ENCODE measurements at regions not wholly inside any gene's neighbourhood (a gene's known extent, or its start where the extent isn't known, plus 50 kb on each side); places are given as distances from the start of the nearest gene placed in this dataset.
"Not testable (repeated sequence)": the region's sequence is repeated elsewhere in the genome, so short reads cannot be mapped to it uniquely, and the experiment has no call there.

- Mint-ChIP-seq H3K4me1 (ENCODE audit: low read depth) (no peaks in the 10 kb centered on the region), H3K27ac (no peak overlapping the region), H3K27me3 (ENCODE audit: low read depth) (no peaks in the 10 kb centered on the region), H3K9me3 (peaks cover 10% of the 10 kb centered on the region), H3K36me3 (ENCODE audit: low read depth) (no peaks in the 10 kb centered on the region), H3K4me3 (no peak overlapping the region)
- intact Hi-C loops (cut with micrococcal nuclease) = no loop called here
- DNase-seq = no peak
- CTCF ChIA-PET = no interaction called here
These were observed 407.9 kb upstream of the BTBD3 start for GRCh38 chr20:11509776-11510175.

GRCh38 chr20:11511821-11512220, 405.9 kb upstream of the BTBD3 start:
- no peak for DNase-seq
- intact Hi-C loops (cut with micrococcal nuclease) = no loop called here
- Mint-ChIP-seq H3K4me3 (no peak overlapping the region), H3K36me3 (ENCODE audit: low read depth) (no peaks in the 10 kb centered on the region), H3K4me1 (ENCODE audit: low read depth) (no peaks in the 10 kb centered on the region), H3K9me3 (peaks cover 10% of the 10 kb centered on the region), H3K27ac (no peak overlapping the region), H3K27me3 (ENCODE audit: low read depth) (no peaks in the 10 kb centered on the region)
- CTCF ChIA-PET = no interaction called here

DNA sequence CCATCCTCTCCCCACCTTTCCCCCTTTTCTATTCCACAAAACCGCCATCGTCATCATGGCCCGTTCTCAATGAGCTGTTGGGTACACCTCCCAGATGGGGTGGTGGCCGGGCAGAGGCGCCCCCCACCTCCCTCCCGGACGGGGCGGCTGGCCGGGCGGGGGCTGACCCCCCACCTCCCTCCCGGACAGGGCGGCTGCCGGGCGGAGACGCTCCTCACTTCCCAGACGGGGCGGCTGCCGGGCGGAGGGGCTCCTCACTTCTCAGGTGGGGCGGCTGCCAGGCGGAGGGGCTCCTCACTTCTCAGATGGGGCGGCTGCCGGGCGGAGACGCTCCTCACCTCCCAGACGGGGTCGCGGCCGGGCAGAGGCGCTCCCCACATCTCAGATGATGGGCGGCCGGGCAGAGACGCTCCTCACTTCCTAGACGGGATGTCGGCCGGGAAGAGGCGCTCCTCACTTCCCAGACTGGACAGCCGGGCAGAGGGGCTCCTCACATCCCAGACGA, 404.4 kb upstream of the BTBD3 start:
- H3K27ac Mint-ChIP-seq; H3K9me3 Mint-ChIP-seq; H3K36me3 Mint-ChIP-seq (ENCODE audit: low read depth); H3K27me3 Mint-ChIP-seq (ENCODE audit: low read depth); DNase-seq; CTCF ChIA-PET; H3K4me3 Mint-ChIP-seq; intact Hi-C loops (cut with micrococcal nuclease); H3K4me1 Mint-ChIP-seq (ENCODE audit: low read depth): not testable (repeated sequence)

DNA sequence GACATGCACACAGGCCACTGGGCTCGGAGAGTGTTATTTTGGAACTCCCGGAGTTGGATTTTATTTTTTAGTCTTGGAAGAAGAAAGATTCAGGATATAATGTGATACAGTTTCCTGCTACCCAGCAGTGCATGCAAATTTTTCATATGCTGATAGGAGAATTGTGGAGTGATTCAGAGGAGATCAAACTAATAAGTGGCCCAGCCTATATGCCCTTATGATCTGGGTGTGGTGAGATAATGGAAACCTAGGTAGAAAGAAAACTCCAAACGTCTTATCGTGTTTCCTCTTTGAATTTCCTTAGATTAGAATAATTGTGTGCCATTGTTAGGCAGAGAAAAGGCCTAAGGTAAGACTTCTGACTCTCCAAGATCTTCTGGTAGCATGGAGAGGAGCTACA, 401.2 kb upstream of the BTBD3 start:
- intact Hi-C loops (cut with micrococcal nuclease) = no loop called here
- peaks cover 8% of the 10 kb centered on the region for H3K9me3 Mint-ChIP-seq
- no peaks in the 10 kb centered on the region for H3K27me3 Mint-ChIP-seq (ENCODE audit: low read depth)
- no peak for DNase-seq
- H3K27ac Mint-ChIP-seq = no peak overlapping the region
- no peaks in the 10 kb centered on the region for H3K4me1 Mint-ChIP-seq (ENCODE audit: low read depth)
- H3K4me3 Mint-ChIP-seq = no peak overlapping the region
- CTCF ChIA-PET = no interaction called here
- H3K36me3 Mint-ChIP-seq (ENCODE audit: low read depth) = no peaks in the 10 kb centered on the region

GRCh38 chr20:11520596-11520995, 397.1 kb upstream of the BTBD3 start:
- Mint-ChIP-seq H3K4me1 (ENCODE audit: low read depth) (no peaks in the 10 kb centered on the region), H3K9me3 (peaks cover 8% of the 10 kb centered on the region), H3K27ac (no peak overlapping the region), H3K4me3 (no peak overlapping the region), H3K36me3 (ENCODE audit: low read depth) (no peaks in the 10 kb centered on the region), H3K27me3 (ENCODE audit: low read depth) (no peaks in the 10 kb centered on the region)
- intact Hi-C loops (cut with micrococcal nuclease) = no loop called here
- no peak for DNase-seq
- CTCF ChIA-PET = no interaction called here

- Mint-ChIP-seq H3K4me3 (no peak overlapping the region), H3K4me1 (ENCODE audit: low read depth) (no peaks in the 10 kb centered on the region), H3K36me3 (ENCODE audit: low read depth) (no peaks in the 10 kb centered on the region), H3K27ac (no peak overlapping the region), H3K9me3 (peaks cover 9% of the 10 kb centered on the region), H3K27me3 (ENCODE audit: low read depth) (no peaks in the 10 kb centered on the region)
- CTCF ChIA-PET = no interaction called here
- intact Hi-C loops (cut with micrococcal nuclease) = no loop called here
- no peak for DNase-seq
These were observed 396.0 kb upstream of the BTBD3 start for GRCh38 chr20:11521476-11522365.

GRCh38 chr20:11522366-11522741, 395.3 kb upstream of the BTBD3 start:
- Mint-ChIP-seq H3K9me3 (peaks cover 10% of the 10 kb centered on the region), H3K27ac (no peak overlapping the region), H3K4me1 (ENCODE audit: low read depth) (no peaks in the 10 kb centered on the region), H3K4me3 (no peak overlapping the region), H3K36me3 (ENCODE audit: low read depth) (no peaks in the 10 kb centered on the region), H3K27me3 (ENCODE audit: low read depth) (no peaks in the 10 kb centered on the region)
- no peak for DNase-seq
- CTCF ChIA-PET = no interaction called here
- intact Hi-C loops (cut with micrococcal nuclease) = no loop called here

DNA sequence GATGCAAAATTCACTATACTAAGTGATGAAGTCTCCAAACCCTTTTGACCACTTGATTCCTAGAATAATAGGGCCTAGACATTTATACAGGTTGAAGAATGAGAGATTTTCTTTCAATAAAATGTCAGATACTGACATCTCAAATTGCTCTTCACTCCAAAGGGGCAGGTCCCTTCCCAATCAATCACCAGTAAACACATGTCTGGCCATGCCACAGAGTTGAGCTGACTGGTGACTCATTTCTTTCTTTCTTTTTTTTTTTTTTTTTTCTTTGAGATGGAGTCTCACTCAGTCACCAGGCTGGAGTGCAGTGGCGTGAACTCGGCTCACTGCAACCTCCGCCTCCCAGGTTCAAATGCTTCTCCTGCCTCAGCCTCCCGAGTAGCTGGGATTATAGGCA, 388.6 kb upstream of the BTBD3 start:
- no peak for DNase-seq
- Mint-ChIP-seq H3K36me3 (ENCODE audit: low read depth) (no peaks in the 10 kb centered on the region), H3K4me1 (ENCODE audit: low read depth) (no peaks in the 10 kb centered on the region), H3K27me3 (ENCODE audit: low read depth) (no peaks in the 10 kb centered on the region), H3K9me3 (peaks cover 36% of the 10 kb centered on the region), H3K27ac (no peak overlapping the region), H3K4me3 (no peak overlapping the region)
- CTCF ChIA-PET = no interaction called here
- intact Hi-C loops (cut with micrococcal nuclease) = no loop called here

GRCh38 chr20:11537032-11537431, 380.7 kb upstream of the BTBD3 start:
- no peaks in the 10 kb centered on the region for H3K36me3 Mint-ChIP-seq (ENCODE audit: low read depth)
- intact Hi-C loops (cut with micrococcal nuclease) = no loop called here
- CTCF ChIA-PET = no interaction called here
- H3K9me3 Mint-ChIP-seq = peaks cover 6% of the 10 kb centered on the region
- no peaks in the 10 kb centered on the region for H3K27me3 Mint-ChIP-seq (ENCODE audit: low read depth)
- DNase-seq = no peak
- no peaks in the 10 kb centered on the region for H3K4me1 Mint-ChIP-seq (ENCODE audit: low read depth)
- no peak overlapping the region for H3K4me3 Mint-ChIP-seq
- H3K27ac Mint-ChIP-seq = no peak overlapping the region

- Mint-ChIP-seq H3K9me3 (peaks cover under 1% of the 10 kb centered on the region), H3K27me3 (ENCODE audit: low read depth) (no peaks in the 10 kb centered on the region), H3K36me3 (ENCODE audit: low read depth) (no peaks in the 10 kb centered on the region), H3K4me3 (no peak overlapping the region), H3K27ac (no peak overlapping the region), H3K4me1 (ENCODE audit: low read depth) (no peaks in the 10 kb centered on the region)
- CTCF ChIA-PET = interaction anchor here (0.7 kb wide), 1 partner anchor 57 kb away, joined by 3 read pairs; no protein-coding TSS in a partner anchor
- DNase-seq = no peak
- intact Hi-C loops (cut with micrococcal nuclease) = no loop called here
These were observed 378.2 kb upstream of the BTBD3 start for GRCh38 chr20:11539450-11539849.

DNA sequence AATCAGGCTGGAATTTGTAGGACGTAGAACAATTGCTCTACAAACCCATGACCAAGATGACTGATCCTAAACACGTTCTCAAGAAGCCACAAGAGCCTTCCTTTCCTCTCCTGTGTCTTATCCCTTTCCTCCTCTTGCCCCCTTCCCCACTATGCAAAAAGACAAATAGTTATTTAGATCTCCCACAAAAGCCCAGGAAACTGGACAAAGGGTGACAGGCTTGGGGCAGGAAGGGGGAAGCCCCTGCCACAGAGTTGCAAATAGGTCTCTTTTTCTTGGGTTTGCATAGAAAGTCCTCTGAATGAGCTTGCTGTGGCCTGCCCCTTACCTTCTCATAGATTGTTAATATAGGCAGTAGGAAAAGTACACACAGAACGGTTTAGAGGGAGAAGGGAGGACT, 377.1 kb upstream of the BTBD3 start:
- Mint-ChIP-seq H3K9me3 (no peaks in the 10 kb centered on the region), H3K36me3 (ENCODE audit: low read depth) (no peaks in the 10 kb centered on the region), H3K27me3 (ENCODE audit: low read depth) (no peaks in the 10 kb centered on the region), H3K4me1 (ENCODE audit: low read depth) (no peaks in the 10 kb centered on the region), H3K4me3 (no peak overlapping the region), H3K27ac (no peak overlapping the region)
- intact Hi-C loops (cut with micrococcal nuclease) = loop anchor here (5.0 to 10.0 kb wide), 3 partner anchors 868 to 1446 kb away; partner anchors contain the start of gene JAG1
- CTCF ChIA-PET = no interaction called here
- no peak for DNase-seq

GRCh38 chr20:11542645-11543044, 375.0 kb upstream of the BTBD3 start:
- CTCF ChIA-PET = interaction anchor here (0.9 kb wide), 1 partner anchor 25 kb away, joined by 3 read pairs; no protein-coding TSS in a partner anchor
- intact Hi-C loops (cut with micrococcal nuclease) = loop anchor here (5.0 to 10.0 kb wide), 3 partner anchors 870 to 1448 kb away; partner anchors contain the start of gene JAG1

More at GRCh38 chr20:11542645-11543044, 375.0 kb upstream of the BTBD3 start:
- Mint-ChIP-seq H3K4me3 (no peak overlapping the region), H3K4me1 (ENCODE audit: low read depth) (no peaks in the 10 kb centered on the region), H3K9me3 (no peaks in the 10 kb centered on the region), H3K27ac (no peak overlapping the region), H3K36me3 (ENCODE audit: low read depth) (no peaks in the 10 kb centered on the region), H3K27me3 (ENCODE audit: low read depth) (no peaks in the 10 kb centered on the region)
- no peak for DNase-seq

Measured in activated naive CD4-positive, alpha-beta T cell treated with anti-CD3 and anti-CD28 coated beads for 36 hours (primary cell).